GM18498 (cell line): ENCODE measurements at regions not wholly inside any gene's neighbourhood (a gene's known extent, or its start where the extent isn't known, plus 50 kb on each side); places are given as distances from the start of the nearest gene placed in this dataset.
"Not testable (repeated sequence)": the region's sequence is repeated elsewhere in the genome, so short reads cannot be mapped to it uniquely, and the experiment has no call there.

Experiments
- ATAC-seq: cut with Tn5 transposase; IDR thresholded peaks from one replicate; pipeline ENCODE4 v1.9.1; 2021; ENCODE audit warnings: mild to moderate bottlenecking, moderate library complexity; ENCODE audit not compliant: unreplicated experiment

GRCh38 chr1:5738911-5739462 lies 253.2 kb downstream of the NPHP4 start:
- ATAC-seq: no peak

GRCh38 chr1:5737081-5737480 lies 255.1 kb downstream of the NPHP4 start:
- ATAC-seq: no peak

- no peak for ATAC-seq
These were observed 257.2 kb downstream of the NPHP4 start for GRCh38 chr1:5734996-5735395.

GRCh38 chr1:5734414-5734813 lies 257.8 kb downstream of the NPHP4 start:
- ATAC-seq: no peak

- no peak for ATAC-seq
These were observed 258.6 kb downstream of the NPHP4 start for GRCh38 chr1:5733596-5733995.

GRCh38 chr1:5731110-5731423 lies 261.2 kb downstream of the NPHP4 start:
- no peak for ATAC-seq

- ATAC-seq: no peak
These were observed 261.7 kb downstream of the NPHP4 start for GRCh38 chr1:5730272-5731109.

GRCh38 chr1:5729636-5730145 lies 262.5 kb downstream of the NPHP4 start:
- no peak for ATAC-seq

GRCh38 chr1:5728663-5729355 lies 263.4 kb downstream of the NPHP4 start:
- ATAC-seq: no peak

- no peak for ATAC-seq
These were observed 264.2 kb downstream of the NPHP4 start for GRCh38 chr1:5727871-5728643.

- no peak for ATAC-seq
These were observed 265.0 kb downstream of the NPHP4 start for GRCh38 chr1:5727191-5727590.

- ATAC-seq: not testable (repeated sequence)
These were observed 265.5 kb downstream of the NPHP4 start for GRCh38 chr1:5726586-5727184.

GRCh38 chr1:5725855-5726585 lies 266.2 kb downstream of the NPHP4 start:
- ATAC-seq: no peak

- ATAC-seq: no peak
These were observed 266.8 kb downstream of the NPHP4 start for GRCh38 chr1:5725406-5725805.

- no peak for ATAC-seq
These were observed 267.4 kb downstream of the NPHP4 start for GRCh38 chr1:5724847-5725246.

GRCh38 chr1:5722635-5723164 lies 269.5 kb downstream of the NPHP4 start:
- ATAC-seq: no peak

- ATAC-seq: no peak
These were observed 270.5 kb downstream of the NPHP4 start for GRCh38 chr1:5721634-5722215.

- no peak for ATAC-seq
These were observed 271.3 kb downstream of the NPHP4 start for GRCh38 chr1:5720936-5721335.

GRCh38 chr1:5720484-5720883 lies 271.7 kb downstream of the NPHP4 start:
- ATAC-seq: no peak
